Breast epithelium (tissue), 3 donors: ENCODE measurements at regions not wholly inside any gene's neighbourhood (a gene's known extent, or its start where the extent isn't known, plus 50 kb on each side); places are given as distances from the start of the nearest gene placed in this dataset.
"Not testable (repeated sequence)": the region's sequence is repeated elsewhere in the genome, so short reads cannot be mapped to it uniquely, and the experiment has no call there.

Source experiments
- POLR2A ChIP-seq: fragments of 450-650 bp; IDR thresholded peaks from one replicate; pipeline ENCODE4 v1.6.1; 2016; ENCODE audit warnings: antibody characterized with exemption, mild to moderate bottlenecking, moderate library complexity
- TF ChIP-seq, protein P1 (sequence below), 3 donors: fragments of 450-650 bp; IDR thresholded peaks; one replicate each; pipeline ENCODE4 v1.5.1; 2016 to 2017; ENCODE audit warnings: antibody characterized with exemption in 3 of 3, mild to moderate bottlenecking in 3 of 3, moderate library complexity in 3 of 3

DNA sequence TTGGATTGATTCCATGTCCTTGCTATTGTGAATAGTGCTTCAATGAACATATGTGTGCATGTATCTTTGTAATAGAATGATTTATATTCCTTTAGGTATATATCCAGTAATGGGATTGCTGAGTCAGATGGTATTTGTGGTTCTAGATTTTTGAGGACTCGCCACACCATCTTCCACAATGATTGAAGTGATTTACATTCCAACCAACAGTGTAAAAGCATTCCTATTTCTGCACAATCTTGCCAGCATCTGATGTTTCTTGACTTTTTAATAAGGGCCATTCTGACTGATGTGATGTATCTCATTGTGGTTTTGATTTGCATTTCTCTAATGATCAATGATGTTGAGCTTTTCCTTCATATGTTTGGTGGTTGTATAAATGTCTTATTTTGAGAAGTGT lies 437.9 kb downstream of the IRX1 start:
- TF ChIP-seq, protein P1, sequence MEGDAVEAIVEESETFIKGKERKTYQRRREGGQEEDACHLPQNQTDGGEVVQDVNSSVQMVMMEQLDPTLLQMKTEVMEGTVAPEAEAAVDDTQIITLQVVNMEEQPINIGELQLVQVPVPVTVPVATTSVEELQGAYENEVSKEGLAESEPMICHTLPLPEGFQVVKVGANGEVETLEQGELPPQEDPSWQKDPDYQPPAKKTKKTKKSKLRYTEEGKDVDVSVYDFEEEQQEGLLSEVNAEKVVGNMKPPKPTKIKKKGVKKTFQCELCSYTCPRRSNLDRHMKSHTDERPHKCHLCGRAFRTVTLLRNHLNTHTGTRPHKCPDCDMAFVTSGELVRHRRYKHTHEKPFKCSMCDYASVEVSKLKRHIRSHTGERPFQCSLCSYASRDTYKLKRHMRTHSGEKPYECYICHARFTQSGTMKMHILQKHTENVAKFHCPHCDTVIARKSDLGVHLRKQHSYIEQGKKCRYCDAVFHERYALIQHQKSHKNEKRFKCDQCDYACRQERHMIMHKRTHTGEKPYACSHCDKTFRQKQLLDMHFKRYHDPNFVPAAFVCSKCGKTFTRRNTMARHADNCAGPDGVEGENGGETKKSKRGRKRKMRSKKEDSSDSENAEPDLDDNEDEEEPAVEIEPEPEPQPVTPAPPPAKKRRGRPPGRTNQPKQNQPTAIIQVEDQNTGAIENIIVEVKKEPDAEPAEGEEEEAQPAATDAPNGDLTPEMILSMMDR (IDR thresholded peaks at IDR 0.05) = not testable (repeated sequence)
- TF ChIP-seq POLR2A = not testable (repeated sequence)
